GM18907 (cell line): ENCODE measurements at regions not wholly inside any gene's neighbourhood (a gene's known extent, or its start where the extent isn't known, plus 50 kb on each side); places are given as distances from the start of the nearest gene placed in this dataset.
A peak's percentile ranks its signal among the peaks of the same experiment; 100 is the strongest.
"Not testable (repeated sequence)": the region's sequence is repeated elsewhere in the genome, so short reads cannot be mapped to it uniquely, and the experiment has no call there.

Experiments used
- ATAC-seq: cut with Tn5 transposase; IDR thresholded peaks from one replicate; pipeline ENCODE4 v1.9.1; 2021; ENCODE audit warnings: mild to moderate bottlenecking, moderate library complexity; ENCODE audit not compliant: unreplicated experiment

DNA sequence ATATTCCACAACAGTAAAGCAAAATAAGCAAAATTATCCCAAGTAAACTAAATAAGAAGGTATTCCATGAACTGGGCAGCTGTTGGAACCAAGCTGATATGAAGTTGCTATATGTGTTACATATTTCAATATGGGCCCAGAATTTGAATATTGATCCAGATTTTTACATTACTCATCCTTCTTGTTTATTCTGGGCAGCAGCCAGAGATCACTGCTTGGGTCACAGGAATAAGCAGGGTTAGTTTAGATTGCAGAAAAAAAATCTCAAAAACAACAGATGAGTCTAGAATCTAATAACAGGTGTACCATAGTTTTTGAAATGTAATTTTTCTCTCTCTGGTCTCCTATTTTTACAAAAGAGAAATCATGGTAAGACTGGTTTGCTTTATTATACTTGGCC lies 171.5 kb upstream of the NAMPT start:
- ATAC-seq = no peak

- ATAC-seq = no peak
Measured at GRCh38 chr7:106452031-106452851, 167.5 kb upstream of the NAMPT start.

GRCh38 chr7:106451171-106451570 lies 166.4 kb upstream of the NAMPT start:
- no peak for ATAC-seq

- ATAC-seq = no peak
Measured at GRCh38 chr7:106450716-106451115, 165.9 kb upstream of the NAMPT start.

- no peak for ATAC-seq
Measured at GRCh38 chr7:106448992-106449859, 164.4 kb upstream of the NAMPT start.

DNA sequence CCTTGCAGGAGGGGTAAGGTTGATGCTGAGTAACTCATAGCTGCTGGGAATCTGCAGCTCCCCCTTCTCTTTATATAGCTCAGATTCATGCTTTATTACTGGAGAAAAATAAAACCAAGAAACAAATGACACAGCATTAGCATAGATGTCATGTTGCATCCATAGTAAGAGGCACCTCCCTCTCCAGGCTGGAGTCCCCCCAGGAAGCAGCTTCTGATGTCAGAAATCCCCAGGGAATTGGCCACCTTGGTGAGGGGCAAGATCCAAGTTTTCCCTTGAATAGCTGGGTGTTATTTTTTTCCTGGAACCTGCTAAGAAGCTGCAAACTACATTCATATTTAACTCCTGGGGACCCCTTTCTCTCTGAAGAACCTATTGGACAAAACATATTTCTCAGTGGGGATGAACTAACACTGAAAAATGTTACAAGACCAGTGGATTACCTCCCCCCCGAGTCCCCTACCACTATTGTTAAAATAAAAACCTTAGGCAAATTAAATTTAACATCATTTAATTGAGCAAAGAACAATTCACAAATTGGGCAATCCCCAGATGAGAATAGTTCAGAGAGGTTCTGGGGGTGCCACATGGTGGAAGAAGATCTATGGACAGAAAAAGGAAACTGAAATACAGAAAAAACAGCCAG lies 163.7 kb upstream of the NAMPT start:
- ATAC-seq = no peak

DNA sequence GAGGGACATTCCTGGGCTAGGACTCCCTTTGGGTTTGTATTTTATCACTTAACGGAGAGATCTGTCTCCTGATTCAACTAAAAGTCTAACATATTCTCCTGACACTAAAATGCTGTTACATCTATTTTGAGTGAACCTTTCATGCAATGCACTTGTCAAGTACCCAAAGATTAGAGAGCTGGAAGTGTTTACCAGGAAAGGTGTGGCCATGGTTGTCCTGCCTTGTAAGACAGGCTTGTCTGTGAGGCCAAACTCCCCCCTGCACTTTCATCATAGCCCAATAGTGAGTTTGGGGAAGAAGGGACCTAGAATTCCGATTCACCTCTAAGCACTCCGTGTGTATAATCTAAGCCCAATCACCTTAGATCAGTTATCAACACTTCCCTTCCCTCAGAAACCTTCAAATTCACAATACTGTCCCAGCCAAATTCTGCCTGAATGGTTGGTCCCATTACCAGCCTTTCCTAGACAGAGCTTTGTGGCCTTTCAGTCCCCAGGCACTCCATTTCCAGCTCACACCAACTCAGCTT lies 162.6 kb upstream of the NAMPT start:
- ATAC-seq = no peak

DNA sequence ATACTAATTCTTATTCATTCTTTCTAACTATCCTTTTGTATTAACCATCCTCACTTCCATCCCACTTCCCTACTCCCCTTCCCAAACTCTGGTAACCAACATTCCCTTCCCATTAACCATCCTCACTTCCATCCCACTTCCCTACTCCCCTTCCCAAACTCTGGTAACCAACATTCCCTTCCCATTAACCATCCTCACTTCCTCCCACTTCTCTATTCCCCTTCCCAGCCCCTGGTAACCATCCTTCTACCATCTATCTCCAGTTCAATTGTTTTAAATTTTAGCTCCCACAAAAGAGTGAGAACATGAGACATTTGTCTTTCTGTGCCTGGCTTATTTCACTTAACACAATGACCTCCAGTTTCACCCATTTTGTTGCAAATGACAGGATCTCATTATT lies 160.6 kb upstream of the NAMPT start:
- not testable (repeated sequence) for ATAC-seq

DNA sequence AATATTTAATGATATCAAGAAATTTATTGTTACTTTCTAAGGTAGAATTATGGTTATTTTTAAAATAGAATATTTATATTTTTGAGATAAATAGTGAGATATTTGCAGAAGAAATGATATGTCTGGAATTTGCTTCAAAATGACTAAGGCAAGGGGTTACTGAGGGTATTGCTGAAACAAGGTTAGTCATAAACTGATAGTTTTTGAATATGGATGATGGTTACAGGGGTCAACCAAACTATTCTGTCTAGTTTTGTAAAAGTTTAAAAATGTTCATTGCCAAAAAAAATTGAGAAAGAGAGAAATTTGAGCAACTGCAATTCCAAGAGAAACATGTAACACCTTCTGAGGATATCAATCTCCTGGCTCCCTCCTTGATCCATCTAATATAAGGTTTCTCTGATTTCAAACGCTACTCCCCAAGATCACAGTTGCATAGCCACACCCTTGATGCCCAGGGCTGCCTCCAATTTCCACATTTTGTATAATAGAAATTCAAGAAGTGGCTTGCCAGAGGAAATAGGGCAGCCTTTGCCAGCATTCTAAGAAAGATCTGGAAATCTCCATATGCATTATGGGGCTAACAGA lies 159.4 kb upstream of the NAMPT start:
- no peak for ATAC-seq

GRCh38 chr7:106443156-106443555 lies 158.4 kb upstream of the NAMPT start:
- no peak for ATAC-seq

DNA sequence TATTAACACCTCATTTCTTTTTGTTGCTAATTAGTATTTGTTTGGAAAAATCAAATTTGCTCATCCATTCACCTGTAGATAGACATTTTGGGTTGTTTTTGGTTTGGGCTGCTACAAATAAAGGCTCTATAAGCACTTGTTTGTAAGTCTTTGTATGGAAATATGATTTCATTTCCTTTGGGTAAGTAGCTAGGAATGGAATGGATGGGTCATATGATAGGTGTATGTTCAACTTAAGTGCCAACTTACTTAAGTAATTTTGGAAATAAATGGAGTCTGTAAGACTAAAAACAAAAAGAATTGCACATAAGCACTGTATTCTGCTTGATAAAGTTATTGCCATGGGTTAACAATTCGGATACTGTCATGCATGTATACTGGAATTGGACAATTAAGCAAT lies 157.7 kb upstream of the NAMPT start:
- no peak for ATAC-seq

DNA sequence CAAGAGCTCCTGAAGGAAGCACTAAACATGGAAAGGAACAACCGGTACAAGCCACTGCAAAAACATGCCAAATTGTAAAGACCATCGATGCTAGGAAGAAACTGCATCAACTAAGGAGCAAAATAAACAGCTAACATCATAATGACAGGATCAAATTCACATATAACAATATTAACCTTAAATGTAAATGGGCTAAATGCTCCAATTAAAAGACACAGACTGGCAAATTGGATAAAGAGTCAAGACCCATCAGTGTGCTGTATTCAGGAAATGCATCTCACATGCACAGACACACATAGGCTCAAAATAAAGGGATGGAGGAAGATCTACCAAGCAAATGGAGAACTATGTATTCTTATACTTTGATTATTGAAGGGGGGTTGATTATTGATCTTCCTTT lies 156.6 kb upstream of the NAMPT start:
- ATAC-seq = not testable (repeated sequence)

GRCh38 chr7:106436933-106437332 lies 152.2 kb upstream of the NAMPT start:
- not testable (repeated sequence) for ATAC-seq

DNA sequence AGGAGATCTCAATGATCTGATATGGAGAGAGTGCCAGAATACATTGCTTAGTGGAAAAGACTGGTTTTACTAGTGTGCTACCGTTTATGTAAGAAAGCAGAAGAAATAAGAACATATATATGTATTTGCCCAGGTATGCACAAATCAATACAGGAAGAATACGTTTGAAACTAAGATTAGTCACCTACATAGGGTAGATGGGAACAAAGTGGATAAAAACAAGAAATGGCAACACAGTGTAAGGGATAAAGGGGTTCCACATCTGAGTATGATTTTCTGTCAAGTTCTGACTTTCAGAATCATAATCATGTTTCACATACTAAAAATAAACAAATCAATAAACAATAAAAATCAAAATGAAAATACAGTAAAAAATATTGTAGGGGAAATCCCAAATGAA lies 148.6 kb upstream of the NAMPT start:
- no peak for ATAC-seq

- ATAC-seq = no peak
Measured at GRCh38 chr7:106430535-106431455, 146.0 kb upstream of the NAMPT start.

- no peak for ATAC-seq
Measured at GRCh38 chr7:106430103-106430502, 145.3 kb upstream of the NAMPT start.

- no peak for ATAC-seq
Measured at GRCh38 chr7:106426803-106427202, 142.0 kb upstream of the NAMPT start.

GRCh38 chr7:106425017-106425719 lies 140.4 kb upstream of the NAMPT start:
- peak; percentile 92 for ATAC-seq

DNA sequence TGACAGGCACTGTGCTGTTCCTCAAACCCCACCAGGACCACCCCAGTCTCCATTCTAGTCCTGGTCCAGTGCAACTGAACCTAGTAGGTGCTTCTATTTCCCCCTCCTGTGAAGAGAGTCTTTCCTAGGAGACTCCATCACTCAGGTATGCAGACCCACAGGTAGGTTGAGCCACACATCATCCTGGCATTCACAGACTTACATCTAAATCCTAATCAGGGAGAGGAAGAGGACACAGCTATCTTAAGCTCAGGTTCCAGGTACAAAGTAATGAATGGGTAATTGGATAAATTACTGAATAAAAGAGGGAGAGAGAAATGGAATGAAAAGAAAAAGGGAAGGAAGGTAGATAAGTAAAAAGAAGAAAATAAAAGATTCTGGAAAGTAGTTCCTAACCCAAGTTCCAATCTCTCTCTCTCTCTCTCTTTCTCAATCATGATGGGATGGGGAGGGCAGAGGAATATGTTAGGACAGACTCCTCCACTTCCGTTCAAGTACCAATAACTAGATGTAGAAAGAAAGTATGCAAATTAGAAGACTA lies 139.8 kb upstream of the NAMPT start:
- ATAC-seq = no peak
